ENCODE measurements at regions not wholly inside any gene's neighbourhood (a gene's known extent, or its start where the extent isn't known, plus 50 kb on each side); places are given as distances from the start of the nearest gene placed in this dataset.

DNA sequence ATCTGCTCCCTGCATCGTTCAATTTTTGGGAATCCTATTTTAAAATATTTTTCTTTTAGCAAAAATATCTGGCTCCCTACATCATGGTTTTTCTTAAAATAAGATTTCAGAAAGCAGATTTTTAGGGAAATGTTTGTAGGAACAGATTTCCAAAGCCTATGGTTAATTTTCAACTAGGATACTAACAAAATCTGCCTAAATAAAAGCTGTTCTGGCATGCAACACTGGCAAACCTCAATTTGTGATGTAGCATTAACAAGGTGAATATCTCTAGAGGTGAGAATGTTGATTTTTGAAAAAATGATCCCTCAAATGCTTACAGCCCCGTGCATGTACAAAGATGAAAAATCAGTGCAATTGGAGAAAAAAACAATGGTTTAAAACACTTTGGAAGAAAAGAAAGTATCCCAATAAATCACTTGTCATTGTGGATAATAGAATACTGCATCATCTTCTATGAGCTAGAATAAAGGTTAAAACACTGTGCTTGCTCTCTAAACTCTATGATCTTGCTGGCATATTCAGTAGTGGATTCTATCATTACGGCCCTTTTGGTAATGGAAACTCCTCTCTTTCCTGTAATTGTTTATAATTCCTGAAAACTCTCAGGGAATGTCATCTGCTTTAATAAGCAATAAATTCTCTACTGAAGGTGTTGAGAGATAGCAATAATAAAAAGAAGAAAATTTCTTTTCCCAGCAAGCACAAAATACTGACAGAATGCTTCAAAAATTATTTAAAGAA lies 97.6 kb downstream of the C4orf33 start:
- TF ChIP-seq, protein P1, sequence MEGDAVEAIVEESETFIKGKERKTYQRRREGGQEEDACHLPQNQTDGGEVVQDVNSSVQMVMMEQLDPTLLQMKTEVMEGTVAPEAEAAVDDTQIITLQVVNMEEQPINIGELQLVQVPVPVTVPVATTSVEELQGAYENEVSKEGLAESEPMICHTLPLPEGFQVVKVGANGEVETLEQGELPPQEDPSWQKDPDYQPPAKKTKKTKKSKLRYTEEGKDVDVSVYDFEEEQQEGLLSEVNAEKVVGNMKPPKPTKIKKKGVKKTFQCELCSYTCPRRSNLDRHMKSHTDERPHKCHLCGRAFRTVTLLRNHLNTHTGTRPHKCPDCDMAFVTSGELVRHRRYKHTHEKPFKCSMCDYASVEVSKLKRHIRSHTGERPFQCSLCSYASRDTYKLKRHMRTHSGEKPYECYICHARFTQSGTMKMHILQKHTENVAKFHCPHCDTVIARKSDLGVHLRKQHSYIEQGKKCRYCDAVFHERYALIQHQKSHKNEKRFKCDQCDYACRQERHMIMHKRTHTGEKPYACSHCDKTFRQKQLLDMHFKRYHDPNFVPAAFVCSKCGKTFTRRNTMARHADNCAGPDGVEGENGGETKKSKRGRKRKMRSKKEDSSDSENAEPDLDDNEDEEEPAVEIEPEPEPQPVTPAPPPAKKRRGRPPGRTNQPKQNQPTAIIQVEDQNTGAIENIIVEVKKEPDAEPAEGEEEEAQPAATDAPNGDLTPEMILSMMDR (IDR thresholded peaks at IDR 0.05; ENCODE audit: unreplicated experiment), result no peak
- H3K4me1 Mint-ChIP-seq, result no peaks in the 10 kb centered on the region
- no peak overlapping the region for H3K27ac Mint-ChIP-seq
- H3K27me3 Mint-ChIP-seq (ENCODE audit: low read depth), result peaks cover 10% of the 10 kb centered on the region
- no peaks in the 10 kb centered on the region for H3K36me3 Mint-ChIP-seq
- no peak for DNase-seq (ENCODE audit: low spot score in 2 of 2, unreplicated experiment in 2 of 2)
- H3K9me3 Mint-ChIP-seq, result no peaks in the 10 kb centered on the region
- no peak overlapping the region for H3K4me3 Mint-ChIP-seq

DNA sequence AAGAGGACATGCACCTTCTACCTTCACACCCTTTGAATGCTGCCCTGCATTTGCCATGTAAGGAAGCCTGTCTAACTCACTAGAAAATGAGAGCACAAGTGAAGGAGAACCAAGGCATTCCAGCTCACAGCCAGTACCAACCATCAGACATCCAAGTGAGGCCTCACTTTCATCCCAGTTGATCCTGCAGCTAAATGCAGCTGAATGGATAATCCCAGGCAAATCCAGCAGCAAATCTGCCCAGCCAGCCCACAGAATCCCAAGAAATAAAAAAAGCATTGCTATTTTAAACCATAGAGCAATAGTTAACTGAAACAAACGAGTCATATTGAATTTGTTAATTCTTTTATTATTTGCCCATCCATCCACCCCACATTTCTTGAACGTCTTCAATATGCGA lies 112.5 kb downstream of the C4orf33 start:
- DNase-seq (ENCODE audit: low spot score in 2 of 2, unreplicated experiment in 2 of 2), result no peak
- H3K36me3 Mint-ChIP-seq, result no peaks in the 10 kb centered on the region

DNA sequence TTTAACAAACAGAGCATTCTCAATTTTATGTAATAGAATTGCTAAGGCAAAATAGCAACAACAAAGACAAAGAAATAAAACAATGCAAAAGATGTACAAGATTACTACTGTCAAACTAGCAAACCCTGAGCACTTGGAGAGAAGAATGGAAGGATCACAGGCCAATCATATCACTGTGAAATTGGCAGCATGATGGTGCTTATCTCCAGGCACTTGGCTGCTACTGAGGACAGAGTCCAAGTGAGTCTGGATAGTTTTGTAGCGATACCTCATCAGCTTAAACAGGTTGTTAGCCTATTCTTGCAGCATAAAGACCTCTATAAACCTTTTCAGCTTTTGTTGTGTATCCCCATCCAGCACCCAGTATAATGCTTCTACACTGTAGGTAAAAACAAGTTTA lies 117.7 kb downstream of the C4orf33 start:
- Mint-ChIP-seq H3K4me3 (no peak overlapping the region), H3K4me1 (peaks cover 1% of the 10 kb centered on the region), H3K27ac (no peak overlapping the region), H3K9me3 (no peaks in the 10 kb centered on the region), H3K27me3 (ENCODE audit: low read depth) (peaks cover 20% of the 10 kb centered on the region), H3K36me3 (no peaks in the 10 kb centered on the region)
- TF ChIP-seq, protein P1 (IDR thresholded peaks at IDR 0.05; ENCODE audit: unreplicated experiment), result no peak
- DNase-seq (ENCODE audit: low spot score in 2 of 2, unreplicated experiment in 2 of 2), result no peak

More for the DNA sequence above, 112.5 kb downstream of the C4orf33 start:
- no peak overlapping the region for H3K27ac Mint-ChIP-seq
- no peaks in the 10 kb centered on the region for H3K9me3 Mint-ChIP-seq
- TF ChIP-seq, protein P1 (IDR thresholded peaks at IDR 0.05; ENCODE audit: unreplicated experiment), result no peak
- no peak overlapping the region for H3K4me3 Mint-ChIP-seq
- peaks cover 7% of the 10 kb centered on the region for H3K4me1 Mint-ChIP-seq
- peaks cover 24% of the 10 kb centered on the region for H3K27me3 Mint-ChIP-seq (ENCODE audit: low read depth)

DNA sequence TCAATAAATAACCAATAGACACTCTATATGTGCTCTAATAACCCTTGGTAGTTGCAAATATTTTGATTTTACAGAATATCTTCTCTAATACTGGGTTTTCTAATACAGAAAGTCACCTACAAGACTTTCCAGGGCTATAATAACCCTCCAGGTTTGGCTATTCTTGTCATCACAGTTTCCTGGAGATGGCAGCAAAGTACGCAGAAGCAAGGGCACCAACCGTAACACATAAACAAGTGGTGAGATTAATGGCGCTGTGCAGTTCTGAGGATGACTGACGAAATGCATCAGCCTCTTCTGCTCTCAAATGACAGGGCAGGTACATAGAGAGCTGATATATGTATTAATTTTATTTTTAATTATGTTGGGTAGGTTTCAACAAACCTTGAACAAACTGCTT lies 122.4 kb downstream of the C4orf33 start:
- no peak for DNase-seq (ENCODE audit: low spot score in 2 of 2, unreplicated experiment in 2 of 2)
- TF ChIP-seq, protein P1 (IDR thresholded peaks at IDR 0.05; ENCODE audit: unreplicated experiment), result no peak
- Mint-ChIP-seq H3K4me3 (no peak overlapping the region), H3K27ac (no peak overlapping the region), H3K36me3 (no peaks in the 10 kb centered on the region), H3K4me1 (peaks cover 10% of the 10 kb centered on the region), H3K9me3 (no peaks in the 10 kb centered on the region), H3K27me3 (ENCODE audit: low read depth) (peaks cover 13% of the 10 kb centered on the region)

DNA sequence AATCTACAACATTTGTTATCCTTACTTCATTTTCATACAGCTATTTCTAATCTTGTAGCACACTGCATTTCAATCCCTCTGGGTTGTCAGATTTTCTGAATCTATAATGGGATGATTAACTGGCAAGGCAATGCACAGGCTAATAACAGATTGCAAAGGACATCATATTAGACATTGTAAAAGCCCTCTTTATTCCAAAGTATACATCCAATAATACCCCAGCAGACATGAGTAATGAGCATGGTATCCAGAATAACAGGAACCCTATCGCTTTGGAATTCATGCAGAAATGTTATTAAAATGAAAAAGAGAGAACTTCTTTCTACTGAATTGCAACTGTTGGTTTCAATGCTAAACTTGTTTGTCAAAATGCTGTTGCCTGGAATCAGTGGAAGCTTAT lies 122.9 kb downstream of the C4orf33 start:
- no peak for DNase-seq (ENCODE audit: low spot score in 2 of 2, unreplicated experiment in 2 of 2)
- TF ChIP-seq, protein P1 (IDR thresholded peaks at IDR 0.05; ENCODE audit: unreplicated experiment), result no peak
- Mint-ChIP-seq H3K27ac (no peak overlapping the region), H3K4me1 (peaks cover 11% of the 10 kb centered on the region), H3K27me3 (ENCODE audit: low read depth) (peaks cover 13% of the 10 kb centered on the region), H3K36me3 (no peaks in the 10 kb centered on the region), H3K9me3 (no peaks in the 10 kb centered on the region), H3K4me3 (no peak overlapping the region)
